NB4 (cell line): ENCODE measurements at regions not wholly inside any gene's neighbourhood (a gene's known extent, or its start where the extent isn't known, plus 50 kb on each side); places are given as distances from the start of the nearest gene placed in this dataset.

Experiments used
- DNase-seq: peaks from one replicate; pipeline ENCODE4 v3.0.0; 2010; ENCODE audit warnings: low read depth
- H3K4me3 ChIP-seq: one replicate; pipeline ENCODE4 v1.5.1; 2011; ENCODE audit warnings: mild to moderate bottlenecking, low read depth, low read length, moderate library complexity
- MYC ChIP-seq: IDR thresholded peaks from 2 replicates; pipeline ENCODE4 v1.6.1; 2011; ENCODE audit warnings: low read depth, low read length
- POLR2A ChIP-seq: IDR thresholded peaks from 2 replicates; pipeline ENCODE4 v1.6.1; 2011; ENCODE audit warnings: mild to moderate bottlenecking; ENCODE audit not compliant: insufficient read length; ENCODE audit errors: extremely low read depth
- TF ChIP-seq, protein P1 (sequence below): IDR thresholded peaks from 2 replicates; pipeline ENCODE4 v1.6.1; 2011; ENCODE audit warnings: low read depth, low read length
- TF ChIP-seq, protein P2 (sequence below): IDR thresholded peaks from one replicate; pipeline ENCODE4 v1.5.1; 2012; ENCODE audit warnings: low read depth, low read length

DNA sequence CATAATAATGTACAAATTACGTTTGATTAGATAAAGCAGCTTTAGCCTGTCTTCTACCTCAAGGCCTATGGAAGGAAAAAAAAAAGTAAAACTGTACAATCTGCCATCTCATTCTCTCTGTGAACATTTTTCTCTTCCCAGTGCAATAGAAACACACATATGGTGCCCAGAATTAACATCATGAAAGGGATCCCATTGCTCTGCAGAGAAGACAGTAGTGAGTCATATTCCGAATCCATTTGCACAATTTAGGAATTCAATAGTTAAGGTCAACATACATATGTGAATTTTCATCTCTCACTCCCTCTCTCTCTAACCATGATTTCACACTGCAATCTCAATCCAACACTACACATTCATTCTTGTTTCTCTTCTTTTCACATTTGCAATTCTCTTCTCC, 640.9 kb upstream of the SOX11 start:
- H3K4me3 ChIP-seq, result no peak overlapping the region
- no peak for TF ChIP-seq MYC
- TF ChIP-seq, protein P1, sequence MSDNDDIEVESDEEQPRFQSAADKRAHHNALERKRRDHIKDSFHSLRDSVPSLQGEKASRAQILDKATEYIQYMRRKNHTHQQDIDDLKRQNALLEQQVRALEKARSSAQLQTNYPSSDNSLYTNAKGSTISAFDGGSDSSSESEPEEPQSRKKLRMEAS, result no peak
- TF ChIP-seq, protein P2, sequence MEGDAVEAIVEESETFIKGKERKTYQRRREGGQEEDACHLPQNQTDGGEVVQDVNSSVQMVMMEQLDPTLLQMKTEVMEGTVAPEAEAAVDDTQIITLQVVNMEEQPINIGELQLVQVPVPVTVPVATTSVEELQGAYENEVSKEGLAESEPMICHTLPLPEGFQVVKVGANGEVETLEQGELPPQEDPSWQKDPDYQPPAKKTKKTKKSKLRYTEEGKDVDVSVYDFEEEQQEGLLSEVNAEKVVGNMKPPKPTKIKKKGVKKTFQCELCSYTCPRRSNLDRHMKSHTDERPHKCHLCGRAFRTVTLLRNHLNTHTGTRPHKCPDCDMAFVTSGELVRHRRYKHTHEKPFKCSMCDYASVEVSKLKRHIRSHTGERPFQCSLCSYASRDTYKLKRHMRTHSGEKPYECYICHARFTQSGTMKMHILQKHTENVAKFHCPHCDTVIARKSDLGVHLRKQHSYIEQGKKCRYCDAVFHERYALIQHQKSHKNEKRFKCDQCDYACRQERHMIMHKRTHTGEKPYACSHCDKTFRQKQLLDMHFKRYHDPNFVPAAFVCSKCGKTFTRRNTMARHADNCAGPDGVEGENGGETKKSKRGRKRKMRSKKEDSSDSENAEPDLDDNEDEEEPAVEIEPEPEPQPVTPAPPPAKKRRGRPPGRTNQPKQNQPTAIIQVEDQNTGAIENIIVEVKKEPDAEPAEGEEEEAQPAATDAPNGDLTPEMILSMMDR, result no peak
- no peak for TF ChIP-seq POLR2A
- DNase-seq, result no peak

DNA sequence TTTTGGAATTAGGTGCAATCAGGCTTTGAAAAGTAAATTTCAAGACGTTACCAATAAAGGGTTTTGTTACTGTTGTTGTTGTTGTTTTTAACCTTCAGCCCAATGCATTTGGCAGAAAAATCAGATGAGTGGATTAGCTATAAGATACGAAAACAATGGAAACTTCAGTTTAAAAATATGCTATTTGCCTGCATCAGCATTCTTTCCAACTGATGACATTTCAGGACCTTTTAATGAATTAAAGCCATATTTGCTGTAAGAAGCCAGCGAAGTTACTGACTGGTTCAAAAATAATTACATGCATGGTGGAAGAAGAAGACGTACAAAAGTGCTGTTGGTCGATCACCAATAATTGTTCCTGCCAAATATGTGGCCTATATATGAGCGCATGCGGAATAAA, 639.3 kb upstream of the SOX11 start:
- DNase-seq, result no peak
- TF ChIP-seq POLR2A, result no peak
- TF ChIP-seq MYC, result no peak
- TF ChIP-seq, protein P2, result no peak
- TF ChIP-seq, protein P1, result no peak
- no peak overlapping the region for H3K4me3 ChIP-seq

DNA sequence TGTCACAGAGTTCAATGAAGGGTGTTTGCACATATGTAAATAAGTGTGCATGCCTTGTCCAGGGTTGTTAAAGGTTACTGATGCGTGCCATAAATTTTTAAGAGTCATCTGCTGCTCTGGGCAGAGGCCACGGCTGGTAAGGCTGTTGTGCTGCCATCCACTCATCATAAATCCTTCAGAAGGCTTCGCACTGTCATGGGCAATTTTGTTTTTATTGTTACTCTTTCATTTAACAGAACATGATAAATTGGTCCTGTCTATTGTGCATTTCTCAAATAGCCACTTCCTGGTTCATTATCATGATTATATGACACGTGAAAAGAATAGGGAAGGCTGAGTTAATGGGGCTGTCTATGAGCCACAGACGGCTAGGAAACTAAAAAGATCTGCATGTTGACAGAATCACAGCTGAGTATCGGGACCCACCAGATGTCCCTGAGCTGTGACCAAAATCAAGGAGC, 634.3 kb upstream of the SOX11 start:
- TF ChIP-seq, protein P2, result no peak
- TF ChIP-seq POLR2A (no peak), MYC (no peak)
- TF ChIP-seq, protein P1, result no peak
- DNase-seq, result no peak
- H3K4me3 ChIP-seq, result no peak overlapping the region

DNA sequence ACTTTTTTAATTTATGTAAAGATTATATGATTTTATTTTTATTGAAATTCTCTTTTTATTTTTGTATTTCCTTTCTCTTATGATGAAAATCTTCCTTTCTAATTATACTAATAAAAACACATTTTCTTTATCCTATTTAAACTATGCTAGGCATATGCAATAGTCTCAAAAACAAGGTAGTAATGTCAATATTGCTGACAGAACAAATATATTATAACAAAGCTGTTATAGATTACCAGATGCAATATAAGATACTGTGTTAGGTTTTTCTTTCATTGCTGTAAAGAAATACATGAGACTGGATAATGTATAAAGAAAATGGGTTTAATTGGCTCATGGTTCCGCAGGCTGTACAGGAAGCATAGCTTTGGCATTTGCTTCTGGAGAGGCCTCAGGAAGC, 631.2 kb upstream of the SOX11 start:
- no peak overlapping the region for H3K4me3 ChIP-seq
- no peak for DNase-seq
- TF ChIP-seq MYC (no peak), POLR2A (no peak)
- TF ChIP-seq, protein P2, result no peak
- TF ChIP-seq, protein P1, result no peak

DNA sequence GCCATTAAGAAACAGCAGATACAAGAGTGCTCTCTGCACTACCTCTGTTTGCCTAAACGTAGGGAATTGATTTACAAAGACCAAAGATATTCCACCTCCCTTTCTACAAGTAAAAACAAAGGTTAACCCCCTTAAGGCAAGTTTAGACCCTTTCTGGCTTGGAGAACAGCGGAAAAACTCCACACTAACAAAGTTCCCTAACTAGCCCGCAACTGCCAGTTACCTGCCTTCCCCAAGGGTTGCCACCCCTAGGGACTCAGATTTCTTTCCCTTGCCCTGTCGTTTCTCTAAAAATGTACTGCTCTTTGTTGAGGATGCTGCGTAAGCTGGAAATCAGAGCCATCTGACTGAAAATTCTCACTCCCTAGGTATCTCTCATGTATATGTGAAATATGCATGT, 627.5 kb upstream of the SOX11 start:
- DNase-seq, result no peak
- TF ChIP-seq, protein P1, result no peak
- TF ChIP-seq, protein P2, result no peak
- TF ChIP-seq MYC, result no peak
- no peak for TF ChIP-seq POLR2A
- H3K4me3 ChIP-seq, result no peak overlapping the region

DNA sequence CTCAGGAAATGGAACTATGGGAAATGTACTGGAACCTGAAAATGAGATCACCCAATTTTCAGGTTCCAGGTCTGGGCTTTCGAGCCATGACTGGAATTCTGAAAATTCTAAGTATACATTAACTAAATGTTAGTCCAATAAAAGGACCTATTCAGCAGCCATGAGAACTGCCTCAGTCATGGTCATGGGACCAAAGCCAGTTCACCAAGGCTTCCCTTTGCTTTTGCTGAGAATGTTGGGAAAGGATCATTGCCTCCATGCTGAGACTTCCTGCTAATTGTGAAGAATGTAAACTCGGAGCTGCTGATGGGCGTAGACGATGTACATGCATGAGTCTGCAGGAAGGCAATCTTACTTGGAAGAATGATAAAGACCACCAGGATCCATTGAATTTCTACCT, 624.4 kb upstream of the SOX11 start:
- TF ChIP-seq POLR2A, result no peak
- no peak for TF ChIP-seq MYC
- TF ChIP-seq, protein P2, result no peak
- TF ChIP-seq, protein P1, result no peak

More for the DNA sequence above, 624.4 kb upstream of the SOX11 start:
- H3K4me3 ChIP-seq, result no peak overlapping the region
- no peak for DNase-seq
